HG03575 (cell line): ENCODE measurements at regions not wholly inside any gene's neighbourhood (a gene's known extent, or its start where the extent isn't known, plus 50 kb on each side); places are given as distances from the start of the nearest gene placed in this dataset.
"Not testable (repeated sequence)": the region's sequence is repeated elsewhere in the genome, so short reads cannot be mapped to it uniquely, and the experiment has no call there.

Source experiments
- ATAC-seq: cut with Tn5 transposase; IDR thresholded peaks from one replicate; pipeline ENCODE4 v1.9.1; 2021; ENCODE audit not compliant: unreplicated experiment, insufficient number of reproducible peaks, low FRiP score; ENCODE audit errors: extremely low read depth

- no peak for ATAC-seq
These were observed 251.5 kb upstream of the STARD13 start for GRCh38 chr13:33537026-33537425.

- no peak for ATAC-seq
These were observed 252.1 kb upstream of the STARD13 start for GRCh38 chr13:33537676-33538075.

DNA sequence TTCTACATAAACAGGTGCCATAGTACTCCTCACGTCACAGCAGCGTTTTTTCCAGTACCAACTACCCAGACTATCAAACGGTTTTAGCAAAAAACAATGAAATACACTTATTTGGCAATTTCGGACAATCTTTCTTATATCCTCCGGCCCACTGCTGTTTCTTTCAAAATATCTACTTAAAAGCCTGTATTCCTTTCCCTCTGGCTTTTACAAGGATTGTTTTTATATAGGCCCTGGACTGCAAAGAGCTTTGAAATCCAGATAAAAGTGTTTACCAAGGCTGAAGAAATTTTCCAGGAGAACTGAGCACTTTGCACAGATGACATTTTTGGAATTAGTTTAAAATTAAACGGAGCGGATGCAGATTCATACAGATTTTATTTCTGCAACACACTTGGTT lies 255.9 kb upstream of the STARD13 start:
- ATAC-seq = no peak

DNA sequence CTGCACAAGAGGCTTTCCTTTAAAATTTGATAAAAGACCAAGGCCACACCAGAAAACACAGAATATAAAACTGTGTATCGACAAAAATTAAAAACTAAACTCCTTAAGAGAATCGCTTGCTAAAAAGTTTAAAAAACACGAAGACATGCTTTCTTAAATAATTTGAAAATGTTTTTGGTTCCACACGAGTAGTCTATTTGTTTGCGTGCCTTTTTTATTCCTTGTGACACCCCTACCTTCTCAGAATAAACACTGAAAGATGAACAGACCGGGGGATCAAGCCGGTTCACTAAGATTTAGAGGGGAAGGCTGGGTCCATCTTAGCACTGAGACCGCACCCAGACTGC lies 256.4 kb upstream of the STARD13 start:
- no peak for ATAC-seq

DNA sequence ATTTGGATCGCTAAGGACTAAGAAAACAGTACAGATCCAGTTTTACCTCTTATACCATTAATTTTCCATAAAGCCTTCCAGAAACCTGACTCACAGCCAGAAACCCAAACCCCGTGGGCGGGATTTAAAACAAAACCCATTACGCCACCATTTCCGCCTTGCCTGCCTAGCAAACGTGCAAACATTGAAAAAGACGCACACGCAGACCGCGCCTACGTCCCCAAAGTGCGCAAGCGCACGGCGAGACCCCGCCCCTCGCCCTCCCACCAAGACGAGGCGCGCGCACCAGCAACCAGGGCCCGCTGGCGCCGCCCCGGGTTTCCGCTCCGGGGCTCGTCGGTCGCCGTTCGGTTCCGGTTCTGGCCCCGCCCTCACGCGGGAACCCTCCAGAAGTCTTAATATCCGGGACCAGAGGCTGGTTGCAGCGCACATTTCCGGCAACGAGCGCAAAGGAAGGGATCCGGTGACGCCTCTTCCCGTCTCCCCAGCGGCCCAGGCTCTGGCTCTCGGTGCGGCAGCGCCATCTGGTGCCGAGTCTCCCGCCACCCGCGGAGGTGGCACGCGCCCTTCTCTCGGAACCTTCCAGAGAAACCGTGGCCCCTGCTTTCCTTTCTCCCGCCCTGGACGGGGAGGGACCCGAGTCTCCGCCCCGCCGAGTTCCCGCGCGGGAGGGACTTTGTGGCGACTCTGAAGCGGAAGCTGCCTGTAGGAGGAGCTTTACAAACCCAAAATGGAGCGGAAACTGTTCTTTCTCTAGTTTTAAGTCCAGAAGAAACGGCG lies 256.9 kb upstream of the STARD13 start:
- ATAC-seq = peak; percentile 80

DNA sequence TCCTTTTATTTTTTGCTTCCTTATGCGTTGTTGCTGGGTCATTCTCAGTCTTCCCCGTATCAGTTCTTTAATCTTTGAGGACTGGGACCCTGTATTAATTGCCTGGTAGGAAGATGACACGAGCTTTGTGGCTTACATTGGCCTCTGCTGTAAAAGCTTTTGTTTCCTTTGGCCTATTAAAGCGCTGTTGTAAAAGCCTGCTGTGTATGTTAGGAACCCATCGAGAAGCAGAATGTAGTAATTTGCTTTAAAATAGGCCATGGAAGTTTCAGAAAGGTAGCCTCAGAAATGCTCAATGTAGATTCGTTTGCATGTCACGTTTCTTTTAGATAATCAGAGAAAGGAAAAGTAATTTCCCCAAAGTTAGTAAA lies 257.5 kb upstream of the STARD13 start:
- no peak for ATAC-seq

GRCh38 chr13:33543631-33544265 lies 258.2 kb upstream of the STARD13 start:
- no peak for ATAC-seq

GRCh38 chr13:33544308-33544707 lies 258.8 kb upstream of the STARD13 start:
- no peak for ATAC-seq

DNA sequence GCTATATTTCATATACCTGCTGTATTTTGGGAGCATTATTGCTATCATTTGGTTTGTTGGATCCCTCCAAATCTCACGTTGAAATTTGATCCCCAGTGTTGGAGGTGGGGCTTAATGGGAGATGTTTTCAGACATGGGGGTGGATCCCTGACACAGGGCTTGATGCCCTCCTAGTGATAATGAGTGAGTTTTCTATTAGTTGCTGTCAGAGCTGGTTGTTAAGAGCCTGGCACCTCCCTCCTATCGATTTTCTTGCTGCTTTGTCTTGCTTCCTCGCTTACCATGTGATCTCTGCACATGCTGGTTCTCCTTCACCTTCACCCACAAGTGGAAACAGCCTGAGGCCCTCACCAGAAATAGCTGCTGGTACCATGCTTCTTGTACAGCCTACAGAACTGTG lies 259.9 kb upstream of the STARD13 start:
- ATAC-seq = no peak

GRCh38 chr13:33547035-33547434 lies 261.5 kb upstream of the STARD13 start:
- no peak for ATAC-seq

- no peak for ATAC-seq
These were observed 262.5 kb upstream of the STARD13 start for GRCh38 chr13:33548069-33548468.

DNA sequence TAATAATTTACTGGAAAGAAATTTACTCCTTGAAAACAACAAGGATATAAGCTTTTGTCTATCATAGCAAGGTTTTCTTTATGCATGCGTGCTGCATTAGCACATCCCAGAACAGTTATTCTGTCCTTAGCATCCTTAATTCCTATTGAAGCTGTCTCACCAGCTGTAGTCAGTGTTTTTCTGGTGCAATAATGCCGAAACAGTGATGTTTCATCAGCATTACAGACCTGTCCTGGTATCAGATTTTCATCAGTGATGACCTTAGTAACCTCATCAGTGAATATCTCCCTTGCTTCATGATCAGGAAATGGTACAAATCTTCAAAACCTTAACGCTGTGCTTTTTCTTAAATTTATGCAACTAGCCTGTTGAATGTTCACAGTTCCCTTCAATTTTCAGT lies 264.7 kb upstream of the STARD13 start:
- no peak for ATAC-seq

DNA sequence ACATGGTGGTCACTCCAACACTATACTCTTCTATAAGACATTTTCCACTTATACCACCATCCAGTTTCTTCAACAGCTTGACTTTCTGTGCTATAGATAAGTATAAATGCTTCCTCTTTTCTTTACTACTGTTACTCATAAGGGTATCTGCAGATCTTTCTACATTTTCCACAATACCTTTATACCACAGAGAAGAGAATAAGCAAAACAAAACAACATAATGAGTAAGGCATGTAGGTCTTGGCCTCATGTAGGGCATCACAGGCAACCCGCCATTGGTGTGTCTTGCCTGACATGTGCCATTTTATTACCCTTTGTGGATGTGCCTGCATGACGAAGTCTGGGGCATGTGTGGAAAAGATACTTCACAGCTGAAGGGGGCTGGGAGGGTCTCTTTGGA lies 265.3 kb upstream of the STARD13 start:
- ATAC-seq = no peak

GRCh38 chr13:33554919-33555791 lies 262.8 kb upstream of the RFC3 start:
- ATAC-seq = peak; percentile 68

DNA sequence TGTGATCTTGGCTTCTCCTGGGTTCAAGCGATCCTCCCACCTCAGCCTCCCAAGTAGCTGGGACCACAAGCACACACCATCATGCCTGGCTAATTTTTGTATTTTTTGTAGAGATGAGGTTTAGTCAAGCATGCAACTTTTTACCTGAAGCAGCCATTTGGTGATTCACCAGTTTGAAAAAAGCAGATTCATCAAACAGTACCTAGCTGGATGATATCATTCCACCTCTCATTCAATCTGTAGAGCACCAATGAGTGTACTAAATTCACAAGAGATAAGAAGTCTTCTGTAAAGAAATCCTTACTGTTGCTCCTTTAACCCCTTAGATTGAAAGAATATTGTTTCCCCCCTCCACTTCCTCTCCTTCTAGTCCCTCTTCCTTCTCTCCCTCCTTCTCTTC lies 261.1 kb upstream of the RFC3 start:
- no peak for ATAC-seq

GRCh38 chr13:33560726-33561125 lies 257.2 kb upstream of the RFC3 start:
- no peak for ATAC-seq

GRCh38 chr13:33561627-33562026 lies 256.3 kb upstream of the RFC3 start:
- ATAC-seq = no peak

- ATAC-seq = no peak
These were observed 246.3 kb upstream of the RFC3 start for GRCh38 chr13:33571618-33572017.

- ATAC-seq = not testable (repeated sequence)
These were observed 245.6 kb upstream of the RFC3 start for GRCh38 chr13:33572322-33572721.

- ATAC-seq = no peak
These were observed 242.6 kb upstream of the RFC3 start for GRCh38 chr13:33575378-33575777.
